BE2C (cell line): ENCODE measurements at regions not wholly inside any gene's neighbourhood (a gene's known extent, or its start where the extent isn't known, plus 50 kb on each side); places are given as distances from the start of the nearest gene placed in this dataset.

Experiments used
- DNase-seq: peaks from one replicate; pipeline ENCODE4 v3.0.0-alpha.2; 2020
- H3K27me3 ChIP-seq: fragments of 250-450 bp; sonication (Bioruptor Pico); 2 replicates; pipeline ENCODE4 v1.5.1; 2020; ENCODE audit warnings: mild to moderate bottlenecking
- H3K36me3 ChIP-seq: fragments of 250-450 bp; sonication (Bioruptor Pico); 2 replicates; pipeline ENCODE4 v1.5.1; 2020; ENCODE audit warnings: mild to moderate bottlenecking
- H3K4me1 ChIP-seq: fragments of 250-450 bp; sonication (Bioruptor Pico); 2 replicates; pipeline ENCODE4 v1.5.1; 2020
- H3K4me3 ChIP-seq: 2 replicates; pipeline ENCODE4 v1.5.1; 2011; ENCODE audit warnings: low read depth, low read length
- H3K9me3 ChIP-seq: fragments of 250-450 bp; sonication (Bioruptor Pico); 2 replicates; pipeline ENCODE4 v1.5.1; 2020
- CTCF ChIP-seq: IDR thresholded peaks from 2 replicates; pipeline ENCODE4 v1.5.1; 2012; ENCODE audit warnings: mild to moderate bottlenecking, low read depth, low read length

- peaks cover 8% of the 10 kb centered on the region for H3K4me1 ChIP-seq
- no peaks in the 10 kb centered on the region for H3K36me3 ChIP-seq
- no peak overlapping the region for H3K4me3 ChIP-seq
- TF ChIP-seq CTCF = no peak
- H3K27me3 ChIP-seq = no peaks in the 10 kb centered on the region
- H3K9me3 ChIP-seq = no peaks in the 10 kb centered on the region
- peak; percentile 57 for DNase-seq
These were observed 398.1 kb downstream of the TNS1 start for GRCh38 chr2:217604527-217605194.

GRCh38 chr2:217601601-217602000 is 401.2 kb downstream of the TNS1 start:
- H3K36me3 ChIP-seq = no peaks in the 10 kb centered on the region
- H3K27me3 ChIP-seq = no peaks in the 10 kb centered on the region
- H3K4me3 ChIP-seq = no peak overlapping the region
- H3K4me1 ChIP-seq = peaks cover 8% of the 10 kb centered on the region
- no peak for DNase-seq
- no peaks in the 10 kb centered on the region for H3K9me3 ChIP-seq
- no peak for TF ChIP-seq CTCF

- Histone ChIP-seq H3K36me3 (no peaks in the 10 kb centered on the region), H3K4me3 (no peak overlapping the region), H3K9me3 (no peaks in the 10 kb centered on the region), H3K27me3 (no peaks in the 10 kb centered on the region), H3K4me1 (peaks cover 8% of the 10 kb centered on the region)
- no peak for DNase-seq
- TF ChIP-seq CTCF = no peak
These were observed 402.9 kb downstream of the TNS1 start for GRCh38 chr2:217599906-217600305.

- H3K4me1 ChIP-seq = no peaks in the 10 kb centered on the region; the same call in 1 of the 2 replicates
These were observed 405.1 kb downstream of the TNS1 start for GRCh38 chr2:217597681-217598080.

GRCh38 chr2:217597145-217597544 is 405.6 kb downstream of the TNS1 start:
- no peaks in the 10 kb centered on the region for H3K36me3 ChIP-seq
- H3K4me1 ChIP-seq = no peaks in the 10 kb centered on the region; the same call in 1 of the 2 replicates
- no peaks in the 10 kb centered on the region for H3K9me3 ChIP-seq
- no peak overlapping the region for H3K4me3 ChIP-seq
- no peak for TF ChIP-seq CTCF
- H3K27me3 ChIP-seq = no peaks in the 10 kb centered on the region
- DNase-seq = no peak

More at GRCh38 chr2:217597681-217598080, 405.1 kb downstream of the TNS1 start:
- no peaks in the 10 kb centered on the region for H3K9me3 ChIP-seq
- no peak overlapping the region for H3K4me3 ChIP-seq
- no peak for DNase-seq
- no peak for TF ChIP-seq CTCF
- H3K27me3 ChIP-seq = no peaks in the 10 kb centered on the region
- H3K36me3 ChIP-seq = no peaks in the 10 kb centered on the region

GRCh38 chr2:217593732-217594131 is 409.1 kb downstream of the TNS1 start:
- no peaks in the 10 kb centered on the region for H3K4me1 ChIP-seq
- no peak overlapping the region for H3K4me3 ChIP-seq
- no peak for TF ChIP-seq CTCF
- H3K36me3 ChIP-seq = no peaks in the 10 kb centered on the region
- H3K9me3 ChIP-seq = no peaks in the 10 kb centered on the region
- H3K27me3 ChIP-seq = no peaks in the 10 kb centered on the region
- DNase-seq = no peak
